K562 (cell line): ENCODE measurements at regions not wholly inside any gene's neighbourhood (a gene's known extent, or its start where the extent isn't known, plus 50 kb on each side); places are given as distances from the start of the nearest gene placed in this dataset.

Experiments
- ATAC-seq: fragments of 200-7000 bp; cut with Tn5 transposase; 3 replicates; pipeline ENCODE4 v1.9.1; 2020; ENCODE audit warnings: moderate library complexity
- BruUV-seq: library from RNA; stranded (reverse); fragments of 400-500 nt; replicated peaks from 2 replicates; lab custom pipeline; 2021; lab: Mats Ljungman, UMichigan
- CTCF ChIA-PET: fragments of 300-600 bp; formaldehyde crosslinking; extraction: SDS; loops from one replicate; lab custom pipeline; 2021; ENCODE audit warnings: low intra/inter-chr PET ratio; lab: Yijun Ruan, JAX
- POLR2A ChIA-PET: fragments of 300-600, 350-650 bp; sonication (Branson Sonifier 250); formaldehyde crosslinking; extraction: SDS; loops from one replicate; lab custom pipeline; 2021; ENCODE audit warnings: antibody characterized with exemption, inconsistent platforms; lab: Yijun Ruan, JAX
- DNase-seq, 4 experiments: peaks; one replicate each; pipeline versions ENCODE4 v3.0.0 to v3.0.0-alpha.2; 2011 to 2018; ENCODE audit warnings: low spot score in 3 of 4, mixed read lengths in 3 of 4; ENCODE audit errors: extremely low read depth in 1 of 4
- FAIRE-seq: peaks from 2 replicates; lab custom pipeline; 2011; peaks lifted over from hg19 to GRCh38; lab: Jason Lieb, UNC
- H2AFZ ChIP-seq: 2 replicates; pipeline ENCODE4 v1.6.0; 2011; ENCODE audit warnings: low read depth, low read length, control low read depth, inconsistent platforms
- H3K27ac ChIP-seq: fragments of 200-600 bp; 3 replicates; pipeline ENCODE4 v1.8.0; 2011; ENCODE audit warnings: low read depth, mild to moderate bottlenecking, control low read depth, inconsistent platforms, low read length, moderate library complexity, mixed read lengths; ENCODE audit errors: extremely low read depth
- H3K27me3 ChIP-seq, 2 experiments: fragments of 300-600 bp in 1 of 2; 2 replicates in 1 of 2; 3 replicates in 1 of 2; pipeline versions ENCODE4 v1.6.0 to v1.8.0; 2011; ENCODE audit warnings: inconsistent platforms in 2 of 2, low read length in 2 of 2, mild to moderate bottlenecking in 1 of 2, mixed read lengths in 1 of 2, moderate library complexity in 1 of 2; ENCODE audit not compliant: control insufficient read depth in 2 of 2, insufficient read depth in 2 of 2
- H3K36me3 ChIP-seq: fragments of 300-600 bp; 3 replicates; pipeline ENCODE4 v1.8.0; 2011; ENCODE audit warnings: mild to moderate bottlenecking, low read length, inconsistent platforms; ENCODE audit not compliant: control insufficient read depth, insufficient read depth
- H3K4me1 ChIP-seq, 2 experiments: fragments of 200-600 bp in 1 of 2; replicated peaks in 1 of 2; 2 replicates in 1 of 2; 3 replicates in 1 of 2; pipeline versions ENCODE4 v1.5.1 to v1.8.0; 2011; ENCODE audit warnings: inconsistent platforms in 2 of 2, low read length in 2 of 2, mild to moderate bottlenecking in 1 of 2, mixed read lengths in 1 of 2, moderate library complexity in 1 of 2; ENCODE audit not compliant: control insufficient read depth in 2 of 2, insufficient read depth in 2 of 2
- H3K4me2 ChIP-seq: 2 replicates; pipeline ENCODE4 v1.6.1; 2011; ENCODE audit warnings: low read length, control low read depth, inconsistent platforms, mixed read lengths; ENCODE audit not compliant: insufficient read depth
- H3K4me3 ChIP-seq: fragments of 200-600 bp; sonication (generic), shearing (Covaris generic); 2 replicates; pipeline ENCODE4 v1.5.1; 2016; ENCODE audit warnings: control low read depth, inconsistent platforms
- H3K79me2 ChIP-seq: fragments of 200-600 bp; 3 replicates; pipeline ENCODE4 v1.8.0; 2011; ENCODE audit warnings: low read length, inconsistent platforms; ENCODE audit not compliant: control insufficient read depth, insufficient read depth
- H3K9ac ChIP-seq, 2 experiments: 2 replicates each; pipeline versions ENCODE4 v1.6.0 to v1.6.1; 2011; ENCODE audit warnings: low read depth in 2 of 2, low read length in 2 of 2, control low read depth in 1 of 2, inconsistent platforms in 1 of 2, mild to moderate bottlenecking in 1 of 2, mixed read lengths in 1 of 2; ENCODE audit not compliant: insufficient read depth in 1 of 2
- H3K9me1 ChIP-seq: one replicate; pipeline ENCODE4 v1.6.0; 2011; ENCODE audit warnings: inconsistent platforms, mild to moderate bottlenecking, low read length, moderate library complexity; ENCODE audit not compliant: control insufficient read depth, insufficient read depth
- H3K9me3 ChIP-seq: replicated peaks from 2 replicates; pipeline ENCODE4 v1.5.1; 2011; ENCODE audit warnings: low read depth, low read length, inconsistent platforms; ENCODE audit not compliant: control insufficient read depth, insufficient read depth
- H4K20me1 ChIP-seq: replicated peaks from 2 replicates; pipeline ENCODE4 v1.6.1; 2011; ENCODE audit warnings: low read length, inconsistent platforms, mixed read lengths; ENCODE audit not compliant: control insufficient read depth, insufficient read depth
- CREB3 ChIP-seq: fragments of 450-650 bp; conservative IDR thresholded peaks from 2 replicates; pipeline ENCODE4 v1.6.1; 2016; ENCODE audit warnings: missing genetic modification characterization, low read depth, mild to moderate bottlenecking, missing compliant biosample characterization, moderate library complexity
- ERF ChIP-seq: fragments of 450-650 bp; formaldehyde crosslinking; IDR thresholded peaks from 2 replicates; pipeline ENCODE4 v1.4.0; 2020; ENCODE audit warnings: mild to moderate bottlenecking, mixed read lengths
- HDAC2 ChIP-seq: fragments of 450-650 bp; IDR thresholded peaks from 2 replicates; pipeline ENCODE4 v1.6.1; 2016; ENCODE audit warnings: mild to moderate bottlenecking
- MCM5 ChIP-seq: fragments of 450-650 bp; IDR thresholded peaks from 2 replicates; pipeline ENCODE4 v1.6.1; 2016; ENCODE audit warnings: low read depth
- MTA3 ChIP-seq: fragments of 450-650 bp; formaldehyde crosslinking; IDR thresholded peaks from 2 replicates; pipeline ENCODE4 v1.6.1; 2017; ENCODE audit warnings: mild to moderate bottlenecking, borderline replicate concordance
- TCF7 ChIP-seq: sonication (generic); IDR thresholded peaks from 2 replicates; pipeline ENCODE4 v1.6.1; 2016; ENCODE audit warnings: antibody characterized with exemption, borderline replicate concordance
- ZNF717 ChIP-seq: fragments of 250-450 bp; sonication (Bioruptor Pico); IDR thresholded peaks from 2 replicates; pipeline ENCODE4 v1.5.0; 2021
- ZSCAN29 ChIP-seq: fragments of 450-650 bp; IDR thresholded peaks from 2 replicates; pipeline ENCODE4 v1.6.1; 2017
- whole genome bisulfite sequencing: fragments of 100-300 bp; shearing (Covaris generic); methylation state at CpG from one replicate; pipeline ENCODE4 v1.1.6; 2016; ENCODE audit warnings: low coverage, mixed read lengths; ENCODE audit not compliant: insufficient coverage; ENCODE audit errors: missing lambda C conversion rate; 5-methylcytosine and 5-hydroxymethylcytosine counted together
- in situ Hi-C: fragments of 300-500 bp; cut with MboI; formaldehyde crosslinking; loops from 4 replicates; pipeline ENCODE4 v1.15.0; 2018; ENCODE audit warnings: inconsistent platforms, mixed read lengths
- intact Hi-C: fragments of 100-400 bp; cut with micrococcal nuclease; formaldehyde crosslinking; loops from 2 replicates; pipeline ENCODE4 v1.14.2; 2022

- TF ChIP-seq HDAC2 = no peak
- no peak for TF ChIP-seq MTA3
- TF ChIP-seq ZNF717 (CRISPR knock-in tag) = no peak
Measured at GRCh38 chr16:62462971-62463370, 426.7 kb upstream of the CDH8 start (continued).

- ChIA-PET POLR2A (no interaction called here), CTCF (no interaction called here)
- Histone ChIP-seq H2AFZ (no peak overlapping the region), H3K4me2 (no peak overlapping the region), H3K9me3 (no peaks in the 10 kb centered on the region), H3K27me3 (no peaks in the 10 kb centered on the region), H4K20me1 (no peaks in the 10 kb centered on the region)
- in situ Hi-C loops = no loop called here
- TF ChIP-seq MCM5 (no peak), ERF (CRISPR knock-in tag) (no peak), CREB3 (tag) (no peak), ZSCAN29 (no peak), TCF7 (no peak)
- TF ChIP-seq, all 486 proteins: peak for 0
- no peak overlapping the region for H3K9ac ChIP-seq
- intact Hi-C loops = no loop called here
- ATAC-seq = no peak
- H3K4me3 ChIP-seq = no peak overlapping the region
- WGBS = 2% methylated on average over 5 of the region's 5 CpGs
- no peaks in the 10 kb centered on the region for H3K4me1 ChIP-seq
- no peak for DNase-seq
- no peaks in the 10 kb centered on the region for H3K79me2 ChIP-seq
- FAIRE-seq = no peak
- BruUV-seq = no TSS peak
- H3K27ac ChIP-seq = no peak overlapping the region
- H3K9me1 ChIP-seq = no peaks in the 10 kb centered on the region
- H3K36me3 ChIP-seq = no peaks in the 10 kb centered on the region
Measured at GRCh38 chr16:62450291-62450690, 414.1 kb upstream of the CDH8 start.
